ENCODE measurements at regions not wholly inside any gene's neighbourhood (a gene's known extent, or its start where the extent isn't known, plus 50 kb on each side); places are given as distances from the start of the nearest gene placed in this dataset.
"Not testable (repeated sequence)": the region's sequence is repeated elsewhere in the genome, so short reads cannot be mapped to it uniquely, and the experiment has no call there.

DNA sequence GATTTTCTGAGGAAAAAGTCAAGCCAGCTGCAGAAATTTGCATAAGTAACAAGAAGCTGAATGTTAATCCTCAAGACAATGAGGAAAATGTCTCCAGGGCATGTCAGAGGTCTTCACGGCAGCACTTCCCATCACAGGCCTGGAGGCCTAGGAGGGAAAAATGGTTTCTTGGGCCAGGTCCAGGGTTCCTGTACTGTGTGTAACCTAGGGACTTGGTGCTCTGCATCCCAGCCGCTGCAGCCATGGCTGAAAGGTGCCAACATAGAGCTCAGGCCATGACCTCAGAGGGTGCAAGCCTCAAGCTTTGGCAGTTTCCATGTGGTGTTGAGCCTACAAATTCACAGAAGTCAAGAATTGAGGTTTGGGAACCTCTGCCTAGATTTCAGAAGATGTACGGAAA is 144.1 kb downstream of the AKR1D1 start:
- DNase-seq (ENCODE audit: low spot score) = not testable (repeated sequence)

DNA sequence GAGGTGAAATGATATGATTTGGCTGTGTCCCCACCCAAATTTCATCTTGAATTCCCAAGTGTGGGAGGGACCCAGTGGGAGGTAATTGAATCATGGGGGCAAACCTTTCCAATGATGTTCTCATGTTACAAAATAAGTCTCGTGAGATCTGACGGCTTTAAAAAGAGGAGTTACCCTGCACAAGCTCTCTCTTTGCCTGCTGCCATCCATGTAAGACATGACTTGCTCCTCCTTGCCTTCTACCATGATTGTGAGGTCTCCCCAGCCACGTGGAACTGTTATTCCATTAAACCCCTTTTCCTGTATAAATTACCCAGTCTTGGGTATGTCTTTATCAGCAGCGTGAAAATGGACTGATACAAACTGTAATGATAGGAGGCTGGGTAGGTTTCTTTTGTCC is 145.1 kb downstream of the AKR1D1 start:
- DNase-seq (ENCODE audit: low spot score) = not testable (repeated sequence)

DNA sequence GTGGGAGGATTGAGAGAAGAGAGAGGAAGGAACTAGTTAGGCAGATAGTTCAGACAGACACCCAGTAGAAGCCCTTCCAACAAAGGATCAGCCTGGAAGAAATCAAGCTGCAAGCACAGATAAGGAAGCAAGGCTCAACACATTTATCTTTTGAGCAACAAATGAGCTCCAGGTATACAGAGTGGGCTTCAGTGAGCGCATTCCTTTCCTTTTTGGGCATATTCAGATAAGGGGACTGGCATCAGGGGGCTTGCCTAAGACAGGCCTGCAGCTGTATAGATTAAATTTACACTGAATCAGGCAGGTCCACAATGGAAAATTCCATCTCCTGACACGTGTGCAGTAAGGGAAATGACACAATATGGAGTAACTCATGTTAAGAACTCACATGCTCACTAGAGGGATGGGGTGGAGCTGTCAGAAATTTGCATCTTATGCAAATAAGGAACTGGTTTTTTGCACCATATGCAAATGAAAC is 147.2 kb downstream of the AKR1D1 start:
- DNase-seq (ENCODE audit: low spot score) = no peak

DNA sequence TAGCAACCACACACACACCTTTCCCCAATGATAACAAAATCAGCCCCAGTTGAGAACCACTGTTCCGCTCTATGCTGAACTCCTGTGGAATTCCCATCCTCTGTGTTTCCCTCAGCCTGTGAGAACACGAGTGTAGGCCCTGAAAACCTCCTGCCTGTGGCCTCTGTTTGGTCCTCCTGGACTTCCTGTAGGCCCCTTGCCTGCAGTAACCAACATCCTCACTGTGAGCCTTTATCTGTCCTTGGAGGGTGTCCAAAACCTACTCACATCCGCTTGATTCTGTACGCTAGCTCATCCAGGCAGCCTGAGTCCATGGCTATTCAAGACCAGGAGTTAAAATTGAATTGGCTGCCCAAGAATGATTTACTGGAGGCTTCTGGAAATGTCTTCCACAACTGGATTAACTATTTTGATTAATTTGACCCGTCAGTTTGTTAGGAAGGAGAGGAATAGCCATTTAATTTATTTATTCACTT is 149.8 kb downstream of the AKR1D1 start:
- DNase-seq (ENCODE audit: low spot score) = no peak

DNA sequence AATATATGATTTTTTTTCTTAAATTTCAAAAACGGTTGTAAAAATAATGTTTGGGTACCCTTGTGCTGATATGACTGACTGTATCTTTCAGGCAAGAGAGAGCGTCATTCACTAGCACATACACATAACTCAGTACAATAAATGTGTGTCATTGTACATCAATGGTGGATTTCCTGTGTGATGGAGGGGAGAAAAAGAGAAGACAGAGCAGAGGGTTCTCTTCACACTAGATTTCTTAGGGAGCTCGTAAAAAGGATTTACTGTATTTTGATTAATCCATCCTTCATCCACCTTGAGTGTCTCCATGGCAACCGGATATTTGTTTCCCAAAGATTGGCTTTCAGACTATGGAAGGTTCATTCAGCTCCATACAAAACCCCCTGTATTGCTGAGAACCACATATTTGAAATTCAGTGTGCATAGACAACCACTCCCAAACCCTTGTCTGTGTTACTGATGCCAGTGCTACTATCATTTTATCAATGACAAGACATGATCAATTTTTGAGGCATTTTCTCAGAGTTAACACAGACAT is 150.6 kb downstream of the AKR1D1 start:
- DNase-seq (ENCODE audit: low spot score) = no peak

DNA sequence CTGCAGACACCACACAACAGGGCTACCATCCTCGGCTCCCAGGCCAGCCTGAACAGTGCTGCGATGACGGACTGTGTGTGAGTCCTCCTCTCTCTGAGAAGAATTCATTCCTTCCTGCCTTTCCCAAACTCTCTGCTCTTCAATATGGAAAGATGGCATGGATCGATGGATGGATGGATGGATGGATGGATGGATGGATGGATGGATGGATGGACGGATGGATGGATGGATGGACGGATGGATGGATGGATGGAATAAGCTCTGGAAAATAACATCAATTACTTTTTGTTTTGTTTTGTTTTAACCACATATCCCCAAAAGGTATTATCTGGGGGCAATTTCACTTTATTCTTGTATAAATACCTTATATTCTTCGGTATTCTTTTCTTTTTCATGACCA is 151.9 kb downstream of the AKR1D1 start:
- no peak for DNase-seq (ENCODE audit: low spot score)

DNA sequence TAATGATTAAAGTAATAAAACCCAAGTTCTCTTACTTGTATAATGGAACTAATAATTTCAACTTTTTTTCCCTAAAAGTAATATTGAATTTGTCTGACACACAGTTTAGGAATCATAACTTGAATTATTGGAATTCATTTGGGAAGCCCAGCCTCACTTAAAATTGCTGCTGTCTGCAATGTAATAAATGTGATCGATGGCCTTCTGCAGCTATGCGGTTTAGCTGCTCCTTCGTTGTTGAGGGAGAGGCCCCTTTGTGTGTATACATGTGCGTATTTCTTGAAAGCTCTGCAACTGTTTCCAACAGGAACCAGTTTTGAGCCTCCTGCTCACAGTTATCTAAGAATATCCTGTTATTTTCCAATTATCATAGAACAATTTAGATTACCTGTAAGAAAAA is 152.5 kb downstream of the AKR1D1 start:
- no peak for DNase-seq (ENCODE audit: low spot score)

DNA sequence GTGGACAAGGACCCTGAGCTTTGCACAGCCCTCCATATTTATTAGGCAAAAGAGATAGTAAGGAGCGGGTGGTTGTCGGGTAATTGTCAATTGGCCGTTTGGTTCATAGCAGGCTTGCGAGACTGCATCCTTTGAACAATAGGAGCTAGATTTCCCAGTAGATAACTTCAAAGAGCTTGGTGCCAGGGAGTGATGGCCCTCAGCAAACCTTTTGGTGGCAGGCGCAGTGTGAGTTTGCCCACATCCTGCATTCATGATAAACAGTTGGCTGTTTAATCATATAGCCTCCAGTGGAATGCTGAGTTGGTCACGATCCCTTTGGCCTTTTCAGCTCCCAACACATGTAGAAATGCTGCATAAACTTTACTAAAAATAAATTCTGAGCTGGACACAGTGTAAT is 156.9 kb downstream of the AKR1D1 start:
- DNase-seq (ENCODE audit: low spot score) = no peak

DNA sequence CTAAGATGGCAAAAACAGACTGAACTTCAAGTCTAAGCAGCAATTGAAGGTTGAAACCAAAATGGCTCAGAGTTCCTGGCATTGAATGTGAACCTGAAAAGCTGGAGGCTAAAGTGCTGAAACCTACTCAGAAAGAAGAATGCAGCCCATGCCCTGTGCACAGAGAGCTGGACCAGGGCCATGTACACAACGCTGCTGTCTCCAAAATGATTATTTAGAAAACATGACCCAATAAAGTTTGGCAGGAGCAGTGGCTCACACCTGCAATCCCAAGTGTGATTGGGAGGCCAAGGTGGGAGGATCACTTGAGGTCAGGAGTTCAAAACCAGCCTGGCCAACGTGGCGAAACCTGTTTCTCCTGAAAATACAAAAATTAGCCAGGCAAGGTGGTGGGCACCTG is 158.9 kb downstream of the AKR1D1 start:
- DNase-seq (ENCODE audit: low spot score) = no peak

DNA sequence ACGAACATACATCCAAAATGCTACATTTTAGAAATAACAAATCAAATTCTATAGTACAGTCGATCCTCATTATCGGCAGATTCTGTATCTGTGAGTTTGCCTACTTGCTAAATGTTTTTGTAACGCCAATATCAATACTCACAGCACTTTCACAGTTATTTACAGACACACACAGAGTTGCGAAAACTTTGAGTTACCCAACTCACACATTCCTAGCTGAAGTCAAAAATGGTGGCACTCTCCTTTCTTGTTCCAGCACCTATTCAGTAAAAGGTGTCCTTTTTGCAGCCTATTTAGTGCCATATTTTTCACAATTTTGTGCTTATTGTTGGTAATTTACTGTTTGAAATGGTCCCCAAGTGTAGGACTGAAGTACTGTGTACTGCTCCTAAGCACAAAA is 161.7 kb downstream of the AKR1D1 start:
- DNase-seq (ENCODE audit: low spot score) = no peak

DNA sequence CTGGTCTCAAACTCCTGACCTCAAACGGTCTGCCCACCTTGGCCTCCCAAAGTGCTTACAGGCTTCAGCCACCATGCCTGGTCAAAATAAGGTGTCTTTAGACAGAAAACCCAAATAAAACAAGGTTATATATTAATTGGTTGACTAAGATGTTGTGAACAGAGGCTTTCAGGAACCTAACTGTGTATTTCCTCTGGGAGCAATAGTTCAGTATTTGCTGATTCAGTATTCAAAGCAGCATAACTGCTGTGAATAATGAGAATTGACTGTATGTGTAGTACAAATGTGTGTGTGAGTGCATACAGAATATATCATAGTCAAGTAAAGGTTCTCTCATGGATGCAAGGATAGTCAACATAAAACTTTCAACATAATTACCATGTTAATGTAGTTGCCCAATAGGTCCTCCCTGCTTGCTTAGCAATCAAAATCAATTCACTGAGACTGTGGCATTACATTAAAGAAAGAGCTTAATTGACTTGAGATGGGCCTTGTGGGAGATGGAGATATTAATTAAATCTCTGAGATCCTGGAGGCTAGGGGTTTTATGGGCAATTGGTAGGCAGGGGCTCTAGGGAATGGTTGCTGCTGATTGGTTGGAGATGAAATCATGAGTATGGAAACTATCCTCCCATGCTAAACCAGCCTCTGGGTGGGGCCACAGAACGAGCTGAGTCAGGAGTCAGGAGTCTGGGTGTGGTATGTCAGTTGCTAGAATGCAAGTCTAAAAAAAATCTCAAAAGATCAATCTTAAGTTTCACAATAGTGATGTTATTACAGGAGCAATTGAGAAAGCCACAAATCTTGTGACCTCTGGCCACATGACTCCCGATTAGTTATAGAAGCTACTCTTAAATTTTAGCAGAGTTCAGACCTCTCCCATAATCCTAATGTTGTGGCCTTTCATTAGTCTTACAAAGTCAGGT is 162.7 kb downstream of the AKR1D1 start:
- DNase-seq (ENCODE audit: low spot score) = no peak

DNA sequence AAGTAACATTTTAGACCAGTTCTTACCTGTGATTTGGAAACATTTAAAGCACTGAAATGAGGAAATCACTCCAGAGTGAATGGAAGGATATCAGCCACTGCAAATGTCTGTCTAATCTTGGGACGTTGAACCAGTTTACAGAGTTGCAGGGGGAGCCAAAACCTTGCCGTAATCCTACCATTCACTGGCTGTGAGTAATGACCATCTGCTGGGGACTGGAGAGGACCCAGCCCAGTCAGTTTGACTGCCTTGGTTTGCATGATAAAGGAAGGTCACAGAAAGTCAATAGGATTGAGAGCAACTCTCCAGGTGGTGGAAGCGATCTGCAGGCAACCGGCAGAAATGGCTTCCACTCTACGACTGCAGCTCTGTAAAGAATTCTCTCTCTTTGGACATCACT is 167.2 kb downstream of the AKR1D1 start:
- DNase-seq (ENCODE audit: low spot score) = no peak

DNA sequence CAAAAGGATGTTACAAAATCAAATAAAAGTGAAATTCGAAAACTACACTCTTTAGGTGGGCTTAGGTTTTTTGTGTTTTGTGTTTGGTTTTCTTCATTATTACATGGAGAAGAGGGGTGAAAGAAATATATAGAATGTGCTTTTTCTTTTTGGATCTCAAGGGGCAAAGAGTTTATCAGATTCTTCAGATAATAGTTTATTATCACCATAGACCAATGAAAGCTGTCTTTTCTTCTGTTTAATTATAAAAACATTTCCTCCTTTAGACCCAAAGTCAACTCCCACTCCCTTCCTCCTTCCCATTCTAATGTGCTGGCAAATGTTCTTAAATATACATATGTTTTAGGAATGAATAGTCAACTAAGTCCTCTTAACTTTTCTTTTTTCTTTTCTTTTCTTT is 167.6 kb downstream of the AKR1D1 start:
- DNase-seq (ENCODE audit: low spot score) = no peak

DNA sequence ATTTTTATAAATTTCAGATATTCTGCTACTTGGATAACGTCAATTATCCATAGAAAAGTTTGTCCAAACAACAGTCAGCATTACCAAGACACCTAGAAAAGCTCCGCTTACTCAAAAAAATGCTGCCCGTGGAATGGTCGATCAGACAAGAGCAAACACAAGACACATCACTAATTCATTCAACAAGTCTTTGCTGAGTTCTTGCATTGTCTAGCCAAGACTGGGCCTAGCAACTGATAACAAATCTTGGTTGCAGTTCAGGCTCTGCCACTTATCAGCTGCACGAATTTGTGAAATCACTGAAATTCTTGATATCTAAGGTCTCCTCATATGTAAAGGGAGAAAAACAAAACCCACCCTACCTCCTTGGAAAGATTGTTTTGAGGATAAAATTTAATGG is 168.3 kb downstream of the AKR1D1 start:
- DNase-seq (ENCODE audit: low spot score) = no peak

DNA sequence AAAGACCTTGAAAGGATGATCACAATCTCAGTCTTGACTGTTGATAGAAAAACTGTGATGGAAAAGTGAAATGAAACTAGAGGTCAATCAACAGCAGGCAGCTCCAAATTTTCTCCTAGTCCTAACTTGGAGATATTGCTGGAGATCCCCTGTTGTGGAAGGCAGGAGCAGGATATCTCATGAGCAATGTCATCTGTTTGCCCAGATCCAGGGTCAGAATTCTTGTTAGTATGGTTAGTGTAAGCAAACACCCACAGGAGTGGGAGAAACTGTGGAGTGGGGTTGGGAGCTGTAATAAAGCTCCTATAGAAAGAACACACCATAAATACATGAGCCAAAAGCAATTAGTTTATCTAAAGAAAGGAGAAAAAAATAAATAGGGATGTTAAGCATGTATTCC is 169.0 kb downstream of the AKR1D1 start:
- no peak for DNase-seq (ENCODE audit: low spot score)

DNA sequence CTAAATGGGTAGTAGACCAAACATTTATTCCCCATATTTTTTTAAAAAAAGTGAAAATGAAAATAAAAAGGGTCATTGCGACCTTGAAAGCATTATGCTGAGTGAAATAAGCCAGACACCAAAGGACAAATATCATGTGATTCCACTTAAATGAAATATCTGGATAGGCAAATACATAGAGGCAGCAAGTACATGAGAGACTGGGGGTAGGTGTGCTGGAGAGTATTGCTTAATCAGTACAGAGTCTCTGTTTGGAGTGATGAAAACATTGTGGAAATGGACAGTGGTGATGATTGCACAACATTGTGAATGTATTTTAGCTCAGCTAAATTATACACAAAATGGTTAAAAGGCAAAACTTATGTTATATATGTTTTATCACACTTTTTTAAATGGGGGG is 169.4 kb downstream of the AKR1D1 start:
- DNase-seq (ENCODE audit: low spot score) = no peak

DNA sequence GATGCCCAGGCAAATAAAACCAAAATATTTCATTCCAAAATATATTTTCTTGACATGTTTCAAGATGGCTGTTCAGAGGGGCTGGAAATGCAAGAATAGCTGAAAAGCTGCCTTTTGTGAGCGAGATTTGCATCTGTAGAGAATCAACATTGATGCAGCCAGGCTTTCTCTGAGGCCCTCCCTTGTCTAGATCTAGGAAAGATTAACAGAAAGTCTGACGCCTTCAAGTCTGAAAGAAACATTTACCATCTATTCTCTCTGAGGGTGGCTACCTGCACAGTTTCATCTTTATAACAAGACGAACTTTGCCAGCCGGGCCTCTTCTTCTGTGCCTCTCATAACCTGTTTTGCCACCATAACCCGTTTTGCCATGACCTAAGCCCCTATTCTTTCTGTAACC is 170.2 kb downstream of the AKR1D1 start:
- DNase-seq (ENCODE audit: low spot score) = no peak

DNA sequence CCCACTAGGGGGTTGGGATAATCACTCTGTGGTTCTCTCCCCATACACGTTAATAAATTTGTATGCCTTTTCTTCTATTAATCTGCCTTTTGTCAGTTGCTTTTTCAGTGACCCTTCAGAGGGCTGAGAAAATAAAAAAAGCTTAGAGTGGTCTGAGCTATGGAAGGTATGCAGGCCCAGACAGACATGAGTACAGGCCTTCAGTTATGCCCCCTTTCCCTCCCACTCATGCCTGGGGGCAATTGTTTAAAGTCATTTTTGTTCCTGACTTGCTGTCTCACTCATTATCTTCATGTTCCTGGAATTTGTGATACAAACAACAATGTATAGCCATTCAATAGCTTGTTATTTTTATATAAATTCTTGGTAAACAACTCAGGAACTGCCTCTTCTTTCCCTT is 170.8 kb downstream of the AKR1D1 start:
- no peak for DNase-seq (ENCODE audit: low spot score)

DNA sequence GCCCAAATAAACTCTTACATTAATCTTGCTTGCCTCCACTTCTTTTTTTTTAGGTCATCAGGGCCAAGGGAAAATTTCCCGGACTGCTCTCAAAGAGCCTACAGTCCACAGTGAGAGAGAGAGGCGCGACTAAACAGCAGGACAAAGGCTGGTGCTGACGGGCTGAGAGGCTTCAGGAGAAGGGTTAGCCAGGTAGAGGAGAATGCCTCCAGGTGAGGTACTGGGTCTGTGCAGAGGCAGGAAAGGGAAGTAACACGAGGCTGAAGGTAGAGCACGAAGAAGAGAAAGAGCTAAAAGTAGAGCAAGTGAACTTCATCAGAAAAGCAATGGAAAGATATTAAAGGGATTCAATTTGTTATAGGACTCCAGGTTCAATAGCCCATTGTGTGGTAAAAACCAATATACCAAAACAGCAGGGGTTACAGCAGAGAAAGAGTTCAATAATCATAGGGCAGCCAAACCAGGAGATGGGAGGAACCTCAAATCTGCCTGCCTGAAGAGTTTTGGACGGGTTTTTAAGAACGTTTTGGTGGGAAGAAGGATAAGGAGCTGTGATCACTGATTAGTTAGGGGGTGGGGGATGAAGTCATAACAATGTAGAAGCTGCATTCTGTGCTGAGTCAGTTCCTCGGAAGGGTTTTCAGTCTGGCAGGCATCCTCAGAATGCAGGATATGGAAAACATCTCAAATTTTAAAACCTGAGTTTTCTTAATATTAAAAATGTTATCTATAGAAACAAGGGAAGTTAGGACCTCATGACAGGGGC is 171.5 kb downstream of the AKR1D1 start:
- no peak for DNase-seq (ENCODE audit: low spot score)

DNA sequence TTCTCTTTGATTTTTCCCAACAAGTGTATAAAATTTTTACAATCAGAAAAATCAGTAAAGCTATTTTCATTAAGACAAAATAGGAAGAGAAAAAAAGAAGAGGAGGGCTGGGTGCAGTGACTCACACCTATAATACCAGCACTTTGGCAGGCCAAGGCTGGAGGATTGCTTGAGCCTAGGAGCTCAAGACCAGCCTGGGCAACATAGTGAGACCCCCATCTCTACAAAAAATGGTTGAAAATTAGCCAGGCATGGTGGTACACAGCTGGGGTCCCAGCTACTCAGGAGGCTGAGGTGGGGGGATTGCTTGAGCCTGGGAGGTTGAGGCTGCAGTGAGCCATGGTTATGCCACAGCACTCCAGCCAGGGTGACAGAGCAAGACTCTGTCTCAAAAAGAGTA is 172.3 kb downstream of the AKR1D1 start:
- no peak for DNase-seq (ENCODE audit: low spot score)

DNA sequence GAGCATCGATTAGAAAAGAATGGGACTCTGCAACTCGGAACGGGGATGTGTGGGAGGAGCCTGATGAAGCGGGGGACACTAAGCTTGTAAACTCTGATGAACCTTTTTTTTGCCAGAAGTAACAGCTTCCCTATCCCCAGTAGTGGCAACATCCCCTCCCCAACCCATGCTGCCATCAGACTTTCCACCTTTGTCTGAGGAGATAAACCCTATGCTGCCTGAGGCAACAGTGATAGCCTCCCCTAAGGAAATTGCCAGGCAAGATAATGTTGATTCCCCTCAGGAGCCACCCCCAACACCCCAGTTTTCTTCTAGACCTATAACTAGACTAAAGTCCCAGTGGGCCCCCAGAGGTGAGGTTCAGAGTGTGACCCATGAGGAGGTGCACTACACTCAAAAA is 173.7 kb downstream of the AKR1D1 start:
- no peak for DNase-seq (ENCODE audit: low spot score)

DNA sequence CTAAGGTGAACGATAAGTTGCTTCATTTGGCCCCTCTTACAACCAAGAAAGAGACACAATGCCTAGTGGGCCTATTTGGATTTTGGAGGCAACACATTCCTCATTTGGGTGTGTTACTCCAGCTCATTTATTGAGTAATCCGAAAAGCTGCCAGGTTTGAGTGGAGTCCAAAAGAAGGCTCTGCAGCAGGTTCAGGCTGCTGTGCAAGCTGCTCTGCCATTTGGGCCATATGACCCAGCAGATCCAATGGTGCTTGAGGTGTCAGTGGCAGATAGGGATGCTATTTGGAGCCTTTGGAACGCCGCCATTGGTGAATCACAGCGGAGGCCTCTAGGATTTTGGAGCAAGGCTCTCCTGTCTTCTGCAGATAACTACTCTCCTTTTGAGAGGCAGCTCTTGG is 176.4 kb downstream of the AKR1D1 start:
- DNase-seq (ENCODE audit: low spot score) = not testable (repeated sequence)

DNA sequence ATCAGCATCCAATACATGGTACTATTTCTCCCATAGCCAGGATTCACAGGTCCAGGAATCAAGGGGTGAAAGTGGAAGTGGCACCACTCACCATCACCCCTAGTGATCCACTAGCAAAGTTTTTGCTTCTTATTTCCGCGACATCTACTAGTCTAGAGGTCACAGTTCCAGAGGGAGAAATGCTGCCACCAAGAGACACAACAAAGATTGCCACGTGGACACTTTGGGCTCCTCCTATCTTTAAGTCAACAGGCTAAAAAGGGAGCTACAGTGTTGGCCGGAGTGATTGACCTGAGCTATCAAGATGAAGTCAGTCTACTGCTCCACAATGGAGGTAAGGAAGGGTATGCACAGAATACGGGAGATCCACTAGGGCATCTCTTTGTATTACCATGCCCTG is 178.2 kb downstream of the AKR1D1 start:
- DNase-seq (ENCODE audit: low spot score) = no peak
